Gastrocnemius medialis (tissue), 4 donors: ENCODE measurements at regions not wholly inside any gene's neighbourhood (a gene's known extent, or its start where the extent isn't known, plus 50 kb on each side); places are given as distances from the start of the nearest gene placed in this dataset.

Experiments
- ATAC-seq, 2 donors: fragments of 150-250 bp; one replicate each; pipeline ENCODE4 v1.9.1; 2016
- DNase-seq, 2 donors: peaks; one replicate each; pipeline ENCODE4 v3.0.0-alpha.2; 2019
- H3K27ac ChIP-seq, 4 donors: fragments of 200-600 bp; sonication (generic); 1 replicate in 1 of 4; 2 replicates in 3 of 4; pipeline ENCODE4 v1.5.1; 2016 to 2018; ENCODE audit warnings: mild to moderate bottlenecking in 2 of 4, moderate library complexity in 1 of 4
- H3K27me3 ChIP-seq, 3 donors: fragments of 200-600 bp; sonication (generic) in 2 of 3; 1 replicate in 1 of 3; 2 replicates in 2 of 3; pipeline versions ENCODE4 v1.5.1 to v1.6.0; 2016 to 2019; ENCODE audit warnings: mild to moderate bottlenecking in 1 of 3, moderate library complexity in 1 of 3
- H3K36me3 ChIP-seq, 2 donors: fragments of 200-600 bp; sonication (generic) in 1 of 2; one replicate each; pipeline ENCODE4 v1.5.1; 2017 to 2018
- H3K4me1 ChIP-seq, 2 donors: fragments of 200-600 bp; sonication (generic) in 1 of 2; one replicate each; pipeline ENCODE4 v1.5.1; 2016 to 2017; ENCODE audit warnings: mild to moderate bottlenecking in 2 of 2
- H3K4me3 ChIP-seq, 4 donors: fragments of 200-600 bp; sonication (generic) in 3 of 4; 1 replicate in 1 of 4; 2 replicates in 3 of 4; pipeline ENCODE4 v1.5.1; 2016 to 2019; ENCODE audit warnings: mild to moderate bottlenecking in 2 of 4
- H3K9me3 ChIP-seq, 3 donors: fragments of 200-600 bp; sonication (generic) in 2 of 3; 1 replicate in 1 of 3; 2 replicates in 2 of 3; pipeline ENCODE4 v1.5.1; 2016 to 2019
- CTCF ChIP-seq, 5 experiments: fragments of 450-650 bp in 3 of 5; fragments of 200-600 bp in 2 of 5; sonication (generic) in 2 of 5; IDR thresholded peaks in 4 of 5; conservative IDR thresholded peaks in 1 of 5; 1 replicate in 4 of 5; 2 replicates in 1 of 5; pipeline ENCODE4 v1.5.1; 2016 to 2019; ENCODE audit warnings: antibody characterized with exemption in 5 of 5, mild to moderate bottlenecking in 3 of 5, moderate library complexity in 3 of 5
- POLR2A ChIP-seq, 2 donors: fragments of 450-650 bp; IDR thresholded peaks; one replicate each; pipeline ENCODE4 v1.6.1; 2017; ENCODE audit warnings: antibody characterized with exemption in 2 of 2, mild to moderate bottlenecking in 2 of 2, moderate library complexity in 2 of 2
- in situ Hi-C, 4 donors: fragments of 200-750 bp; cut with MboI; loops; one replicate each; pipeline versions ENCODE4 v1.15.0 to v1.8.0; 2017; ENCODE audit warnings: low sequenced_read_pairs in 4 of 4
- intact Hi-C: fragments of 100-400 bp; cut with DNase I; formaldehyde crosslinking; loops from one replicate; pipeline ENCODE4 v1.15.1; 2023; ENCODE audit warnings: low total_unique reads

GRCh38 chr2:212913640-212914306 is 237.6 kb downstream of the IKZF2 start:
- ATAC-seq (no peak), DNase-seq (no peak)
- Histone ChIP-seq H3K36me3 (no peaks in the 10 kb centered on the region), H3K27ac (no peak overlapping the region), H3K4me1 (no peaks in the 10 kb centered on the region), H3K27me3 (no peaks in the 10 kb centered on the region), H3K9me3 (no peaks in the 10 kb centered on the region), H3K4me3 (no peak overlapping the region)
- intact Hi-C loops: no loop called here
- in situ Hi-C loops: no loop called here
- TF ChIP-seq POLR2A (IDR thresholded peaks at IDR 0.05) (no peak), CTCF (IDR thresholded peaks at IDR 0.05 in 4 of 5, conservative IDR thresholded peaks at IDR 0.05 in 1 of 5) (no peak)

GRCh38 chr2:212912445-212913103 is 238.8 kb downstream of the IKZF2 start:
- DNase-seq (no peak), ATAC-seq (peak in 1 of 2 donors; percentile 33)
- in situ Hi-C loops: no loop called here
- Histone ChIP-seq H3K4me1 (no peaks in the 10 kb centered on the region), H3K36me3 (no peaks in the 10 kb centered on the region), H3K9me3 (no peaks in the 10 kb centered on the region), H3K27me3 (no peaks in the 10 kb centered on the region), H3K4me3 (no peak overlapping the region), H3K27ac (no peak overlapping the region)
- intact Hi-C loops: no loop called here
- no peak for TF ChIP-seq CTCF (IDR thresholded peaks at IDR 0.05 in 4 of 5, conservative IDR thresholded peaks at IDR 0.05 in 1 of 5)
- no peak for TF ChIP-seq POLR2A (IDR thresholded peaks at IDR 0.05)

- no peaks in the 10 kb centered on the region for H3K36me3 ChIP-seq
- no peak overlapping the region for H3K27ac ChIP-seq
- in situ Hi-C loops (no loop called here), intact Hi-C loops (no loop called here)
- no peak overlapping the region for H3K4me3 ChIP-seq
- H3K9me3 ChIP-seq: no peaks in the 10 kb centered on the region
- no peak for DNase-seq
- H3K27me3 ChIP-seq: no peaks in the 10 kb centered on the region
- no peaks in the 10 kb centered on the region for H3K4me1 ChIP-seq
- TF ChIP-seq CTCF (IDR thresholded peaks at IDR 0.05 in 4 of 5, conservative IDR thresholded peaks at IDR 0.05 in 1 of 5): no peak
- TF ChIP-seq POLR2A (IDR thresholded peaks at IDR 0.05): no peak
- ATAC-seq: no peak
Measured at GRCh38 chr2:212911011-212911410, 240.4 kb downstream of the IKZF2 start.

DNA sequence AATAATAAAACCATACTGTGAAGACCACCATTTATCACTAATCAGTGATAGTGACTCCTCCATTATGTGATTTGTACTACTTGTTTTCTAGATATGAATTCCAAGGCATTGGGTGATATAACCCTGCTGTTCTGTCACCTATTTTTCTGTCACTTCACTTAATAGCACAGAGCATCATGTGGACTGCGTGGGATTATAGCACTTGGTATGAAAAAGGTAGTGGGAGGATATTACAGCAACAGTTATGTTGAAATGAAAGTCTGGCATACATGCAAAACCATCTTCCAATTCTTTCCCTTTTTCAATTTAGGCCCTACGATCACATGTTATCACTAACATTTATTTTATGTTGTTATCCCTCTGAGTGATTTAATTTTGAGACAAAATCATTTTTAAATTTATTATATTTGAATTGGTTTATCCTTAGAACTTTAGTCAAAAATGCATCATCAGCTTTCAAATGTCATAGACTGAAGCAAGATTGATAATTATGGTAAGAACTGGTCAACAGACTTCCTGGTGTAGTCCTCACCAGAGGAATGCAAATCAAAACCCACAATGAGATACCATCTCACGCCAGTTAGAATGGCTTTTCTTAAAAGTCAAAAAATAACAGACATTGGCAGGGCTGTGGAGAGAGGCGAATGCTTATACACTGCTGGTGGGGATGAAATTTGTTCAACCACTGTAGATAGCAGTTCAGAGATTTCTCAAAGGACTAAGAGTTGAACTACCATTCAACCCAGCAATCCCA is 242.6 kb downstream of the IKZF2 start:
- DNase-seq (no peak), ATAC-seq (no peak)
- no peaks in the 10 kb centered on the region for H3K4me1 ChIP-seq
- H3K36me3 ChIP-seq: no peaks in the 10 kb centered on the region
- H3K9me3 ChIP-seq: no peaks in the 10 kb centered on the region
- H3K27ac ChIP-seq: no peak overlapping the region
- H3K4me3 ChIP-seq: no peak overlapping the region
- no peaks in the 10 kb centered on the region for H3K27me3 ChIP-seq
- intact Hi-C loops: no loop called here
- no peak for TF ChIP-seq POLR2A (IDR thresholded peaks at IDR 0.05)
- no peak for TF ChIP-seq CTCF (IDR thresholded peaks at IDR 0.05 in 4 of 5, conservative IDR thresholded peaks at IDR 0.05 in 1 of 5)
- in situ Hi-C loops: no loop called here
